ENCODE measurements at regions not wholly inside any gene's neighbourhood (a gene's known extent, or its start where the extent isn't known, plus 50 kb on each side); places are given as distances from the start of the nearest gene placed in this dataset.

- no peak for DNase-seq (ENCODE audit: low read depth in 2 of 2)
These were observed 65.9 kb upstream of the SPOPL start for GRCh38 chr2:138435701-138436100.

GRCh38 chr2:138439733-138440132 lies 61.8 kb upstream of the SPOPL start:
- no peak for DNase-seq (ENCODE audit: low read depth in 2 of 2)

- no peak for DNase-seq (ENCODE audit: low read depth in 2 of 2)
These were observed 60.8 kb upstream of the SPOPL start for GRCh38 chr2:138440759-138441158.

GRCh38 chr2:138441916-138442315 lies 59.7 kb upstream of the SPOPL start:
- no peak for DNase-seq (ENCODE audit: low read depth in 2 of 2)

GRCh38 chr2:138444411-138444810 lies 57.2 kb upstream of the SPOPL start:
- no peak for DNase-seq (ENCODE audit: low read depth in 2 of 2)

- DNase-seq (ENCODE audit: low read depth in 2 of 2): no peak
These were observed 56.3 kb upstream of the SPOPL start for GRCh38 chr2:138445227-138445626.

- no peak for DNase-seq (ENCODE audit: low read depth in 2 of 2)
These were observed 55.5 kb upstream of the SPOPL start for GRCh38 chr2:138446043-138446442.

- no peak for DNase-seq (ENCODE audit: low read depth in 2 of 2)
These were observed 53.5 kb upstream of the SPOPL start for GRCh38 chr2:138447889-138448570.
